ENCODE measurements at regions not wholly inside any gene's neighbourhood (a gene's known extent, or its start where the extent isn't known, plus 50 kb on each side); places are given as distances from the start of the nearest gene placed in this dataset.

DNA sequence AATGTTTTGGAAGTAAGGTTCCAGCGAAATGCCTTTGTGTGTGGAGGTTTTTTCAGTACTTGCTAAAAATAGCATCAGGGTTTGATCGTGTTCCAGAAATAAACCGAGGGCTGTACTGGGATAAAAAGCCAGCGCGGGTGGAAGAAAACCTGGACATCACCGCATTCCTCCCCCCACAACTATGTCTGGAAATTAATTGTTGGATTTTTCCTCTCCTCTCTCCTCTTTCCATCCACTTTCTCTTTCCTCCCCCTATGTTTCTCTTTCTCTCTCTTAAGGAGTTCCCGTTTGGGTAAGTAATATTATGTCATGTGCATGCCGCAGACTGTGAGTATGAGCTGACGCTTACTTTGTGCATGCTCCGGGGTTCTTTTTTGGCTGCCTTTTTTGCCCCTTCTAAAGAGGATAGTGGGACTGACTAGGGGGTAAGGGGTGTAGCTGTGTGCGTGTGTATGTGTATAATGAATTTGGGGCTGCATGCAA lies 104.2 kb upstream of the HSD17B12 start:
- H3K9ac ChIP-seq (ENCODE audit: low read length) = no peak overlapping the region
- no peaks in the 10 kb centered on the region for H3K9me3 ChIP-seq (ENCODE audit: insufficient read depth, low read depth, low read length)
- peak overlapping the region; percentile 87 for H3K4me3 Mint-ChIP-seq (ENCODE audit: unreplicated experiment)
- no peak for TF ChIP-seq EZH2 (IDR thresholded peaks at IDR 0.05; ENCODE audit: insufficient read depth, low read length)
- TF ChIP-seq CTCF (IDR thresholded peaks at IDR 0.05; ENCODE audit: insufficient read depth, low read depth, low read length) = no peak
- H3K27me3 ChIP-seq (ENCODE audit: insufficient read depth, low read length) = peaks cover 83% of the 10 kb centered on the region
- peaks cover 14% of the 10 kb centered on the region for H4K20me1 ChIP-seq (ENCODE audit: insufficient read depth, low read length)
- peaks cover 77% of the 10 kb centered on the region for H3K27me3 Mint-ChIP-seq (ENCODE audit: low read depth, unreplicated experiment)
- H3K79me2 ChIP-seq (ENCODE audit: insufficient read depth, low read length) = no peaks in the 10 kb centered on the region
- H3K4me2 ChIP-seq (ENCODE audit: low read length) = peak overlapping the region; percentile 86
- H3K36me3 Mint-ChIP-seq (ENCODE audit: low read depth, unreplicated experiment) = no peaks in the 10 kb centered on the region
- no peaks in the 10 kb centered on the region for H3K9me3 Mint-ChIP-seq (ENCODE audit: unreplicated experiment)
- no peak overlapping the region for H3K27ac ChIP-seq (ENCODE audit: low read depth, low read length)
- H3K4me1 ChIP-seq (ENCODE audit: insufficient read depth, low read length) = peaks cover 35% of the 10 kb centered on the region
- FAIRE-seq (no peak), DNase-seq (ENCODE audit: low read depth) (peak; percentile 38)
- H3K36me3 ChIP-seq (ENCODE audit: insufficient read depth, low read length) = no peaks in the 10 kb centered on the region
- peak overlapping the region; percentile 53 for H3K4me3 ChIP-seq (ENCODE audit: insufficient read depth, low read depth, low read length)
- H3K27ac Mint-ChIP-seq (ENCODE audit: unreplicated experiment) = peak overlapping the region; percentile 72
- no peak overlapping the region for H2AFZ ChIP-seq (ENCODE audit: low read depth, low read length)
- peaks cover 30% of the 10 kb centered on the region for H3K4me1 Mint-ChIP-seq (ENCODE audit: low read depth, unreplicated experiment)

- Mint-ChIP-seq H3K36me3 (ENCODE audit: low read depth, unreplicated experiment) (no peaks in the 10 kb centered on the region), H3K4me3 (ENCODE audit: unreplicated experiment) (peak overlapping the region; percentile 87), H3K27me3 (ENCODE audit: low read depth, unreplicated experiment) (peaks cover 77% of the 10 kb centered on the region), H3K27ac (ENCODE audit: unreplicated experiment) (peak overlapping the region; percentile 72), H3K4me1 (ENCODE audit: low read depth, unreplicated experiment) (peaks cover 33% of the 10 kb centered on the region), H3K9me3 (ENCODE audit: unreplicated experiment) (no peaks in the 10 kb centered on the region)
- no peaks in the 10 kb centered on the region for H3K9me3 ChIP-seq (ENCODE audit: insufficient read depth, low read depth, low read length)
- no peak overlapping the region for H3K27ac ChIP-seq (ENCODE audit: low read depth, low read length)
- TF ChIP-seq EZH2 (IDR thresholded peaks at IDR 0.05; ENCODE audit: insufficient read depth, low read length) = no peak
- TF ChIP-seq CTCF (IDR thresholded peaks at IDR 0.05; ENCODE audit: insufficient read depth, low read depth, low read length) = no peak
- peak; percentile 23 for DNase-seq (ENCODE audit: low read depth)
- peaks cover 37% of the 10 kb centered on the region for H3K4me1 ChIP-seq (ENCODE audit: insufficient read depth, low read length)
- no peak for FAIRE-seq
- H3K36me3 ChIP-seq (ENCODE audit: insufficient read depth, low read length) = no peaks in the 10 kb centered on the region
- no peak overlapping the region for H3K9ac ChIP-seq (ENCODE audit: low read length)
- H2AFZ ChIP-seq (ENCODE audit: low read depth, low read length) = no peak overlapping the region
- H3K4me2 ChIP-seq (ENCODE audit: low read length) = peak overlapping the region; percentile 86
- H3K79me2 ChIP-seq (ENCODE audit: insufficient read depth, low read length) = no peaks in the 10 kb centered on the region
- peaks cover 14% of the 10 kb centered on the region for H4K20me1 ChIP-seq (ENCODE audit: insufficient read depth, low read length)
- H3K27me3 ChIP-seq (ENCODE audit: insufficient read depth, low read length) = peaks cover 83% of the 10 kb centered on the region
- peak overlapping the region; percentile 53 for H3K4me3 ChIP-seq (ENCODE audit: insufficient read depth, low read depth, low read length)
These were observed 103.6 kb upstream of the HSD17B12 start for GRCh38 chr11:43576803-43577521.
